ENCODE measurements at regions not wholly inside any gene's neighbourhood (a gene's known extent, or its start where the extent isn't known, plus 50 kb on each side); places are given as distances from the start of the nearest gene placed in this dataset.

DNA sequence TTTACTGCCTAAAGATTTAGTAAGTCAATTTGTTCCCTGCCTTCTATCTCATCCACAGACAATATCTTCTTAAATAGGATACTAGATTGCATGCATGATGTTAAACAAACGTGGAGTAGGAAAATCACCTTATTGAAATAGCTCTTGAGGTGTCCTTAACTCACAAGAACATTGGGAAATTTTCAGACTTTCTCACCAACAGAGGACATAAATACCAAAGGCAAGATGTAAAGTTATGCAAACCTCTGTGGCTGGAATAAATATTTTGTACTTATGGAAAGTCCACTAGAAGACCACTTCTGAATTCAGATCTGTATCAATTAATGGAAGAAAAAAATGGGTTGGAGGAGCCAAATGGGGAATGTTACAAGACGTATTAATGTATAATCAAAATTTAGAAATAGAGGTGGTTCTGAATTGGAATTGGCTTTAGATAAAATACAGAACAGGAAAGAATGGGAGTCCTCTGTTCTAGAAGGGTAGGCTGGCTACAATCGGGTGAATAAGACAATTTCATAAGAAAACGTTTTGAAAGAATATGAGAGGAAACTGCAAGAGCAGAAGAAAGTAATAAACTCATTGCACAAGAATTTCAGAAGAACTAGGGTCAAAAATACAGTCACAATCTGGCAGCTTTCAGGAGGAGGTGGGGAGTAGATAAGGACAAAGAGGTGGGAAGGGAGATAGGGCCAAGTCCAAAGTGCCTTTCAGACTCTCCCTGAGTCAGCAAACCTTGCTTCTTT lies 69.3 kb upstream of the FN1 start (continued):
- TF ChIP-seq, protein P1, sequence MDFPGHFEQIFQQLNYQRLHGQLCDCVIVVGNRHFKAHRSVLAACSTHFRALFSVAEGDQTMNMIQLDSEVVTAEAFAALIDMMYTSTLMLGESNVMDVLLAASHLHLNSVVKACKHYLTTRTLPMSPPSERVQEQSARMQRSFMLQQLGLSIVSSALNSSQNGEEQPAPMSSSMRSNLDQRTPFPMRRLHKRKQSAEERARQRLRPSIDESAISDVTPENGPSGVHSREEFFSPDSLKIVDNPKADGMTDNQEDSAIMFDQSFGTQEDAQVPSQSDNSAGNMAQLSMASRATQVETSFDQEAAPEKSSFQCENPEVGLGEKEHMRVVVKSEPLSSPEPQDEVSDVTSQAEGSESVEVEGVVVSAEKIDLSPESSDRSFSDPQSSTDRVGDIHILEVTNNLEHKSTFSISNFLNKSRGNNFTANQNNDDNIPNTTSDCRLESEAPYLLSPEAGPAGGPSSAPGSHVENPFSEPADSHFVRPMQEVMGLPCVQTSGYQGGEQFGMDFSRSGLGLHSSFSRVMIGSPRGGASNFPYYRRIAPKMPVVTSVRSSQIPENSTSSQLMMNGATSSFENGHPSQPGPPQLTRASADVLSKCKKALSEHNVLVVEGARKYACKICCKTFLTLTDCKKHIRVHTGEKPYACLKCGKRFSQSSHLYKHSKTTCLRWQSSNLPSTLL (IDR thresholded peaks at IDR 0.05), result no peak
- TF ChIP-seq CBX3 (IDR thresholded peaks at IDR 0.05; ENCODE audit: borderline replicate concordance in 1 of 2, low read length in 2 of 2), result peak in 1 of 2 experiments; percentile 42; a peak in 1 of 3 replicates
- TF ChIP-seq NFYB (IDR thresholded peaks at IDR 0.05; ENCODE audit: extremely low read depth, insufficient read length), result no peak
- TF ChIP-seq ZNF24 (IDR thresholded peaks at IDR 0.05), result 0 out of 2 replicates have a peak, but pooled peaks have one; percentile 12
- peak; percentile 88 for TF ChIP-seq TAL1 (IDR thresholded peaks at IDR 0.05)
- no peak for TF ChIP-seq NR2C1 (IDR thresholded peaks at IDR 0.05)
- 0 out of 2 replicates have a peak, but pooled peaks have one; percentile 41 for TF ChIP-seq NR2C1 (tag; IDR thresholded peaks at IDR 0.05)
- peak; percentile 83 to 89 for TF ChIP-seq KDM1A (IDR thresholded peaks at IDR 0.05)
- TF ChIP-seq DNMT1 (IDR thresholded peaks at IDR 0.05), result no peak
- no peak for TF ChIP-seq BCL6 (CRISPR knock-in tag; IDR thresholded peaks at IDR 0.05)
- no peak for TF ChIP-seq ETV5 (CRISPR knock-in tag; IDR thresholded peaks at IDR 0.05; ENCODE audit: low read depth)
- no peak for TF ChIP-seq BHLHE40 (IDR thresholded peaks at IDR 0.05; ENCODE audit: low read length)
- no peak for TF ChIP-seq NR1H2 (CRISPR knock-in tag; IDR thresholded peaks at IDR 0.05)
- TF ChIP-seq GATA2 (CRISPR knock-in tag; IDR thresholded peaks at IDR 0.05), result peak; percentile 70
- TF ChIP-seq ETV6 (IDR thresholded peaks at IDR 0.05; ENCODE audit: borderline replicate concordance in 1 of 2, low read depth in 2 of 2, low read length in 1 of 2), result no peak
- TF ChIP-seq ETV6 (CRISPR knock-in tag; IDR thresholded peaks at IDR 0.05; ENCODE audit: borderline replicate concordance), result no peak
- no peak for TF ChIP-seq BCOR (IDR thresholded peaks at IDR 0.05)
- TF ChIP-seq ATF4 (CRISPR knock-in tag; IDR thresholded peaks at IDR 0.05), result no peak
- peak; percentile 95 for TF ChIP-seq ARID1B (IDR thresholded peaks at IDR 0.05)
- TF ChIP-seq ZNF140 (CRISPR knock-in tag; IDR thresholded peaks at IDR 0.05), result no peak
- TF ChIP-seq TEAD4 (IDR thresholded peaks at IDR 0.05; ENCODE audit: low read length), result peak; percentile 93
- TF ChIP-seq TEAD4 (CRISPR knock-in tag; IDR thresholded peaks at IDR 0.05; ENCODE audit: borderline replicate concordance), result no peak
- TF ChIP-seq RNF2 (IDR thresholded peaks at IDR 0.05), result peak; percentile 35; the same call in 1 of the 2 replicates
- TF ChIP-seq NCOA6 (IDR thresholded peaks at IDR 0.05), result no peak
- no peak for TF ChIP-seq MCM2 (IDR thresholded peaks at IDR 0.05; ENCODE audit: low read depth)
- TF ChIP-seq, protein P2, sequence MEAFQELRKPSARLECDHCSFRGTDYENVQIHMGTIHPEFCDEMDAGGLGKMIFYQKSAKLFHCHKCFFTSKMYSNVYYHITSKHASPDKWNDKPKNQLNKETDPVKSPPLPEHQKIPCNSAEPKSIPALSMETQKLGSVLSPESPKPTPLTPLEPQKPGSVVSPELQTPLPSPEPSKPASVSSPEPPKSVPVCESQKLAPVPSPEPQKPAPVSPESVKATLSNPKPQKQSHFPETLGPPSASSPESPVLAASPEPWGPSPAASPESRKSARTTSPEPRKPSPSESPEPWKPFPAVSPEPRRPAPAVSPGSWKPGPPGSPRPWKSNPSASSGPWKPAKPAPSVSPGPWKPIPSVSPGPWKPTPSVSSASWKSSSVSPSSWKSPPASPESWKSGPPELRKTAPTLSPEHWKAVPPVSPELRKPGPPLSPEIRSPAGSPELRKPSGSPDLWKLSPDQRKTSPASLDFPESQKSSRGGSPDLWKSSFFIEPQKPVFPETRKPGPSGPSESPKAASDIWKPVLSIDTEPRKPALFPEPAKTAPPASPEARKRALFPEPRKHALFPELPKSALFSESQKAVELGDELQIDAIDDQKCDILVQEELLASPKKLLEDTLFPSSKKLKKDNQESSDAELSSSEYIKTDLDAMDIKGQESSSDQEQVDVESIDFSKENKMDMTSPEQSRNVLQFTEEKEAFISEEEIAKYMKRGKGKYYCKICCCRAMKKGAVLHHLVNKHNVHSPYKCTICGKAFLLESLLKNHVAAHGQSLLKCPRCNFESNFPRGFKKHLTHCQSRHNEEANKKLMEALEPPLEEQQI (IDR thresholded peaks at IDR 0.05), result peak; percentile 91; the same call in 1 of the 2 replicates
- no peak for TF ChIP-seq ZNF311 (CRISPR knock-in tag; IDR thresholded peaks at IDR 0.05)
- peak; percentile 83 for TF ChIP-seq NFE2 (IDR thresholded peaks at IDR 0.05; ENCODE audit: low read depth)
